Tibial nerve (tissue), 4 donors: ENCODE measurements at regions not wholly inside any gene's neighbourhood (a gene's known extent, or its start where the extent isn't known, plus 50 kb on each side); places are given as distances from the start of the nearest gene placed in this dataset.

Experiments
- DNase-seq, 2 donors: peaks; one replicate each; pipeline ENCODE4 v3.0.0-alpha.2; 2019; ENCODE audit warnings: low spot score in 2 of 2
- H3K27ac ChIP-seq, 4 donors: fragments of 200-600 bp; sonication (generic) in 3 of 4; one replicate each; pipeline ENCODE4 v1.5.1; 2017 to 2019; ENCODE audit warnings: mild to moderate bottlenecking in 1 of 4
- H3K27me3 ChIP-seq, 2 donors: fragments of 200-600 bp; sonication (generic) in 1 of 2; one replicate each; pipeline versions ENCODE4 v1.5.1 to v1.6.0; 2017 to 2019
- H3K36me3 ChIP-seq, 3 donors: fragments of 200-600 bp; sonication (generic); one replicate each; pipeline ENCODE4 v1.5.1; 2018 to 2019
- H3K4me1 ChIP-seq, 4 donors: fragments of 200-600 bp; sonication (generic) in 3 of 4; one replicate each; pipeline ENCODE4 v1.5.1; 2017 to 2019
- H3K4me3 ChIP-seq, 4 donors: fragments of 200-600 bp; sonication (generic) in 3 of 4; one replicate each; pipeline ENCODE4 v1.5.1; 2017 to 2019; ENCODE audit warnings: mild to moderate bottlenecking in 1 of 4, moderate library complexity in 1 of 4
- H3K9me3 ChIP-seq, 4 donors: fragments of 200-600 bp; sonication (generic) in 3 of 4; one replicate each; pipeline ENCODE4 v1.5.1; 2017 to 2019
- CTCF ChIP-seq, 5 experiments: fragments of 200-600 bp in 3 of 5; fragments of 450-650 bp in 2 of 5; sonication (generic) in 3 of 5; IDR thresholded peaks; one replicate each; pipeline ENCODE4 v1.5.1; 2016 to 2019; ENCODE audit warnings: antibody characterized with exemption in 5 of 5, mild to moderate bottlenecking in 3 of 5, moderate library complexity in 2 of 5
- EP300 ChIP-seq, 2 donors: sonication (generic); formaldehyde crosslinking; IDR thresholded peaks; one replicate each; pipeline ENCODE4 v1.6.1; 2017; ENCODE audit warnings: antibody characterized with exemption in 2 of 2, mild to moderate bottlenecking in 1 of 2
- POLR2A ChIP-seq, 2 donors: fragments of 450-650 bp; IDR thresholded peaks; one replicate each; pipeline ENCODE4 v1.6.1; 2017; ENCODE audit warnings: antibody characterized with exemption in 2 of 2, mild to moderate bottlenecking in 2 of 2, moderate library complexity in 2 of 2
- WGBS, 2 donors: methylation state at CpG; one replicate each; pipeline ENCODE4 v1.1.5; 2018; 5-methylcytosine and 5-hydroxymethylcytosine counted together

GRCh38 chr10:65701168-65701776 lies 1224.6 kb upstream of the LRRTM3 start:
- no peaks in the 10 kb centered on the region for H3K4me1 ChIP-seq
- H3K36me3 ChIP-seq = no peaks in the 10 kb centered on the region
- no peak for DNase-seq
- 78 to 90% methylated on average over 1 of the region's 1 CpG for WGBS, 2 donors
- H3K27ac ChIP-seq = no peak overlapping the region
- no peak overlapping the region for H3K4me3 ChIP-seq
- H3K27me3 ChIP-seq = no peaks in the 10 kb centered on the region
- TF ChIP-seq CTCF (IDR thresholded peaks at IDR 0.05) (no peak), POLR2A (IDR thresholded peaks at IDR 0.05) (no peak), EP300 (IDR thresholded peaks at IDR 0.05) (no peak)
- no peaks in the 10 kb centered on the region for H3K9me3 ChIP-seq

- no peak for DNase-seq
- H3K27ac ChIP-seq = no peak overlapping the region
- no peaks in the 10 kb centered on the region for H3K4me1 ChIP-seq
- TF ChIP-seq POLR2A (IDR thresholded peaks at IDR 0.05) = no peak
- TF ChIP-seq CTCF (IDR thresholded peaks at IDR 0.05) = no peak
- TF ChIP-seq EP300 (IDR thresholded peaks at IDR 0.05) = no peak
- no peaks in the 10 kb centered on the region for H3K27me3 ChIP-seq
- no peaks in the 10 kb centered on the region for H3K36me3 ChIP-seq
- 70 to 71% methylated on average over 1 of the region's 1 CpG for WGBS, 2 donors
- no peaks in the 10 kb centered on the region for H3K9me3 ChIP-seq
- H3K4me3 ChIP-seq = no peak overlapping the region
Measured at GRCh38 chr10:65708057-65708456, 1217.8 kb upstream of the LRRTM3 start.

GRCh38 chr10:65710306-65710705 lies 1215.5 kb upstream of the LRRTM3 start:
- Histone ChIP-seq H3K27me3 (no peaks in the 10 kb centered on the region), H3K27ac (no peak overlapping the region), H3K9me3 (no peaks in the 10 kb centered on the region), H3K4me3 (no peak overlapping the region), H3K4me1 (no peaks in the 10 kb centered on the region), H3K36me3 (no peaks in the 10 kb centered on the region)
- DNase-seq = no peak
- WGBS, 2 donors = 55 to 58% methylated on average over 3 of the region's 3 CpGs
- TF ChIP-seq CTCF (IDR thresholded peaks at IDR 0.05) = no peak
- TF ChIP-seq EP300 (IDR thresholded peaks at IDR 0.05) = no peak
- no peak for TF ChIP-seq POLR2A (IDR thresholded peaks at IDR 0.05)

GRCh38 chr10:65719790-65720189 lies 1206.0 kb upstream of the LRRTM3 start:
- Histone ChIP-seq H3K9me3 (no peaks in the 10 kb centered on the region), H3K27me3 (no peaks in the 10 kb centered on the region), H3K27ac (no peak overlapping the region), H3K4me3 (no peak overlapping the region), H3K4me1 (no peaks in the 10 kb centered on the region), H3K36me3 (no peaks in the 10 kb centered on the region)
- 54 to 71% methylated on average over 1 of the region's 1 CpG for WGBS, 2 donors
- DNase-seq = no peak
- TF ChIP-seq EP300 (IDR thresholded peaks at IDR 0.05) (no peak), POLR2A (IDR thresholded peaks at IDR 0.05) (no peak), CTCF (IDR thresholded peaks at IDR 0.05) (no peak)

GRCh38 chr10:65720901-65721300 lies 1204.9 kb upstream of the LRRTM3 start:
- no peak overlapping the region for H3K27ac ChIP-seq
- WGBS, 2 donors = 83 to 87% methylated on average over 4 of the region's 4 CpGs
- no peaks in the 10 kb centered on the region for H3K36me3 ChIP-seq
- no peak overlapping the region for H3K4me3 ChIP-seq
- TF ChIP-seq EP300 (IDR thresholded peaks at IDR 0.05) = no peak
- no peak for TF ChIP-seq CTCF (IDR thresholded peaks at IDR 0.05)
- no peak for TF ChIP-seq POLR2A (IDR thresholded peaks at IDR 0.05)
- H3K4me1 ChIP-seq = no peaks in the 10 kb centered on the region
- H3K27me3 ChIP-seq = no peaks in the 10 kb centered on the region
- no peak for DNase-seq
- no peaks in the 10 kb centered on the region for H3K9me3 ChIP-seq
